OCI-LY3 (cell line): ENCODE measurements at regions not wholly inside any gene's neighbourhood (a gene's known extent, or its start where the extent isn't known, plus 50 kb on each side); places are given as distances from the start of the nearest gene placed in this dataset.

Experiments
- CTCF ChIP-seq: fragments of 200-600, 300-600 bp; sonication (generic); IDR thresholded peaks from 2 replicates; pipeline ENCODE4 v1.5.1; 2014; ENCODE audit warnings: antibody characterized with exemption, low read length, low read depth
- EZH2phosphoT487 ChIP-seq: fragments of 200-600 bp; shearing (Covaris generic); IDR thresholded peaks from 2 replicates; pipeline ENCODE4 v1.6.1; 2018; ENCODE audit warnings: antibody characterized with exemption, mixed run types, low read depth

DNA sequence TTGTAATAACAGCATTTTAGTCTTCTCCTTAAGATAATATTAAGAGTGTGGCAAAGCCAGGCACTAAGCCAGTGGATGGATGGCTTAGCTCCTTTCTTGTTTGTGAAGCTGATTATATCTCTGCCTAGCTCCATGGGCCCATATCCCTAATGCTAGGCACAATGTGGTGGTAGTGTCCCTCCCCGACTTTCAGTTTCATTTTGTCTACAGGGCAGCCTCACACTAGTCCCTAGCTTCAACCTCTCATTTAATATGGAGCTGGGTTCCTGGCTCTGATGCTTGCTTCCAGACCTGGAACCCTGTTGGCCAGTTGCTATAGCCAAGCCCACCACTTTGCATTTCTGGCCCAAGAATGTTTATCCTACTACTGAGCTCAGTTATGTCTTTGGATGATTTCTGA, 437.0 kb upstream of the MEIS1 start:
- TF ChIP-seq CTCF (no peak), EZH2phosphoT487 (no peak)
